ENCODE measurements at regions not wholly inside any gene's neighbourhood (a gene's known extent, or its start where the extent isn't known, plus 50 kb on each side); places are given as distances from the start of the nearest gene placed in this dataset.
A peak's percentile ranks its signal among the peaks of the same experiment; 100 is the strongest.

- TF ChIP-seq PRDM15 (CRISPR knock-in tag; IDR thresholded peaks at IDR 0.05), result peak; percentile 74; the same call in 1 of the 2 replicates
- 0 out of 2 replicates have a peak, but pooled peaks have one; percentile 21 for TF ChIP-seq IKZF1 (conservative IDR thresholded peaks at IDR 0.05)
- TF ChIP-seq MTA2 (IDR thresholded peaks at IDR 0.05; ENCODE audit: low read depth), result peak; percentile 62
- TF ChIP-seq ZBED1 (IDR thresholded peaks at IDR 0.05; ENCODE audit: borderline replicate concordance), result no peak
- 0 out of 2 replicates have a peak, but pooled peaks have one; percentile 62 for TF ChIP-seq ZBTB4 (CRISPR knock-in tag; IDR thresholded peaks at IDR 0.05)
- TF ChIP-seq NFYB (IDR thresholded peaks at IDR 0.05; ENCODE audit: insufficient read depth, low read depth, low read length), result peak; percentile 49; the same call in 1 of the 2 replicates
Observed at GRCh38 chr17:12438813-12439586, 226.7 kb upstream of the MYOCD start (continued).

All from GM12878 (cell line).